SK-N-SH (cell line): ENCODE measurements at regions not wholly inside any gene's neighbourhood (a gene's known extent, or its start where the extent isn't known, plus 50 kb on each side); places are given as distances from the start of the nearest gene placed in this dataset.

Source experiments
- CTCF ChIA-PET: fragments of 300-600, 350-600 bp; formaldehyde crosslinking; extraction: SDS; loops from one replicate; lab custom pipeline; 2021; lab: Yijun Ruan, JAX
- POLR2A ChIA-PET: fragments of 350-600 bp; sonication (Branson Sonifier 250); formaldehyde crosslinking; extraction: SDS; loops from one replicate; lab custom pipeline; 2020; ENCODE audit warnings: antibody characterized with exemption, inconsistent platforms; lab: Yijun Ruan, JAX
- DNase-seq: peaks from one replicate; pipeline ENCODE4 v3.0.0; 2012
- H2AFZ ChIP-seq: fragments of 200-600 bp; sonication (generic); 2 replicates; pipeline ENCODE4 v1.8.1; 2016; ENCODE audit warnings: antibody characterized with exemption, mild to moderate bottlenecking, low read depth
- H3F3A ChIP-seq: fragments of 200-600 bp; sonication (generic); replicated peaks from 2 replicates; pipeline ENCODE3; 2016; ENCODE audit warnings: antibody characterized with exemption, mild to moderate bottlenecking; ENCODE audit not compliant: insufficient read depth
- H3K27ac ChIP-seq, 2 experiments: fragments of 200-500 bp in 1 of 2; fragments of 200-600 bp in 1 of 2; sonication (Bioruptor generic) in 1 of 2; sonication (generic), shearing (Covaris generic) in 1 of 2; 2 replicates each; pipeline versions ENCODE4 v1.5.1 to v1.6.1; 2014 to 2016; ENCODE audit warnings: low read depth in 2 of 2, inconsistent platforms in 1 of 2, low read length in 1 of 2, mild to moderate bottlenecking in 1 of 2, mixed read lengths in 1 of 2
- H3K27me3 ChIP-seq: fragments of 200-600 bp; sonication (generic), shearing (Covaris generic); 2 replicates; pipeline ENCODE4 v1.6.1; 2016; ENCODE audit warnings: mixed run types; ENCODE audit not compliant: insufficient read depth
- H3K36me3 ChIP-seq, 2 experiments: fragments of 200-500 bp in 1 of 2; fragments of 200-600 bp in 1 of 2; sonication (Bioruptor generic) in 1 of 2; sonication (generic) in 1 of 2; replicated peaks in 1 of 2; 2 replicates each; pipeline versions ENCODE3 to v1.5.1; 2014 to 2016; ENCODE audit warnings: low read length in 1 of 2, mild to moderate bottlenecking in 1 of 2; ENCODE audit not compliant: insufficient read depth in 2 of 2, control insufficient read depth in 1 of 2
- H3K4me1 ChIP-seq, 2 experiments: fragments of 200-500 bp in 1 of 2; fragments of 200-600 bp in 1 of 2; sonication (Bioruptor generic) in 1 of 2; sonication (generic), shearing (Covaris generic) in 1 of 2; 2 replicates each; pipeline versions ENCODE4 v1.5.1 to v1.6.1; 2014 to 2016; ENCODE audit warnings: low read depth in 1 of 2, low read length in 1 of 2, mixed run types in 1 of 2; ENCODE audit not compliant: insufficient read depth in 2 of 2, control insufficient read depth in 1 of 2
- H3K4me2 ChIP-seq: fragments of 200-600 bp; sonication (generic), shearing (Covaris generic); 2 replicates; pipeline ENCODE4 v1.6.1; 2017; ENCODE audit warnings: mixed run types
- H3K4me3 ChIP-seq, 2 experiments: fragments of 200-500 bp in 1 of 2; fragments of 200-600 bp in 1 of 2; sonication (Bioruptor generic) in 1 of 2; sonication (generic), shearing (Covaris generic) in 1 of 2; 2 replicates each; pipeline versions ENCODE4 v1.5.1 to v1.8.1; 2014 to 2016; ENCODE audit warnings: low read depth in 2 of 2, inconsistent platforms in 1 of 2, low read length in 1 of 2, mild to moderate bottlenecking in 1 of 2, mixed read lengths in 1 of 2, moderate library complexity in 1 of 2
- H3K79me2 ChIP-seq: fragments of 200-600 bp; sonication (generic); 2 replicates; pipeline ENCODE4 v1.8.1; 2017; ENCODE audit warnings: mild to moderate bottlenecking; ENCODE audit not compliant: insufficient read depth
- H3K9ac ChIP-seq: fragments of 200-600 bp; sonication (generic); 2 replicates; pipeline ENCODE4 v1.6.1; 2017; ENCODE audit warnings: mixed run types
- H3K9me2 ChIP-seq: fragments of 200-600 bp; sonication (generic); 2 replicates; pipeline ENCODE4 v1.6.1; 2017; ENCODE audit warnings: mixed run types
- H3K9me3 ChIP-seq: fragments of 200-600 bp; sonication (generic); 2 replicates; pipeline ENCODE4 v1.6.1; 2017; ENCODE audit warnings: mixed run types, mild to moderate bottlenecking, moderate library complexity
- H4K20me1 ChIP-seq: fragments of 200-600 bp; sonication (generic); 2 replicates; pipeline ENCODE4 v1.6.1; 2017; ENCODE audit warnings: mild to moderate bottlenecking, mixed run types; ENCODE audit not compliant: insufficient read depth
- EP300 ChIP-seq, 2 experiments: IDR thresholded peaks; 2 replicates each; pipeline versions ENCODE4 v1.4.0 to v1.6.1; 2012; ENCODE audit warnings: borderline replicate concordance in 1 of 2, low read depth in 1 of 2, low read length in 1 of 2
- EZH2phosphoT487 ChIP-seq: fragments of 200-600 bp; sonication (generic); IDR thresholded peaks from 2 replicates; pipeline ENCODE4 v1.6.1; 2017; ENCODE audit warnings: low read depth, mixed run types, mild to moderate bottlenecking, antibody characterized with exemption, moderate library complexity, borderline replicate concordance
- FOXJ3 ChIP-seq: sonication (generic); formaldehyde crosslinking; IDR thresholded peaks from 2 replicates; pipeline ENCODE4 v1.5.1; 2020; ENCODE audit warnings: mild to moderate bottlenecking, missing genetic modification reagents
- FOXM1 ChIP-seq: IDR thresholded peaks from 2 replicates; pipeline ENCODE4 v1.4.0; 2012; ENCODE audit warnings: low read depth, mild to moderate bottlenecking
- JUND ChIP-seq: IDR thresholded peaks from 2 replicates; pipeline ENCODE4 v1.4.0; 2012
- MEF2A ChIP-seq: IDR thresholded peaks from 2 replicates; pipeline ENCODE4 v1.4.0; 2012; ENCODE audit warnings: low read depth, borderline replicate concordance
- MXI1 ChIP-seq: IDR thresholded peaks from 2 replicates; pipeline ENCODE4 v1.6.1; 2012; ENCODE audit warnings: mild to moderate bottlenecking, low read depth, low read length, improper control_type of control experiment
- NFIC ChIP-seq: IDR thresholded peaks from 2 replicates; pipeline ENCODE4 v1.4.0; 2012; ENCODE audit warnings: borderline replicate concordance
- RAD21 ChIP-seq: IDR thresholded peaks from 2 replicates; pipeline ENCODE4 v1.6.1; 2012; ENCODE audit warnings: mild to moderate bottlenecking, low read length
- RCOR1 ChIP-seq: fragments of 150-350 bp; IDR thresholded peaks from 2 replicates; pipeline ENCODE4 v1.6.1; 2017; ENCODE audit warnings: antibody characterized with exemption, low read length
- TCF12 ChIP-seq: IDR thresholded peaks from 2 replicates; pipeline ENCODE4 v1.4.0; 2012
- TEAD4 ChIP-seq: IDR thresholded peaks from 2 replicates; pipeline ENCODE4 v1.4.0; 2012; ENCODE audit warnings: mild to moderate bottlenecking, borderline replicate concordance; ENCODE audit not compliant: insufficient read depth
- YY1 ChIP-seq: IDR thresholded peaks from 2 replicates; pipeline ENCODE4 v1.4.0; 2012; ENCODE audit warnings: low read depth, mild to moderate bottlenecking
- WGBS: methylation state at CpG from one replicate; pipeline ENCODE4 v1.1.6; 2017; ENCODE audit warnings: low lambda C conversion rate; 5-methylcytosine and 5-hydroxymethylcytosine counted together
- TF ChIP-seq, protein P1 (sequence below): IDR thresholded peaks from 2 replicates; pipeline ENCODE4 v1.6.1; 2012; ENCODE audit warnings: mild to moderate bottlenecking, low read depth, low read length, moderate library complexity
- TF ChIP-seq, protein P2 (sequence below): fragments of 200-600 bp; sonication (generic); IDR thresholded peaks from 2 replicates; pipeline ENCODE4 v1.6.1; 2017; ENCODE audit warnings: antibody characterized with exemption, mild to moderate bottlenecking, moderate library complexity
- TF ChIP-seq, protein P3 (sequence below): IDR thresholded peaks from 2 replicates; pipeline ENCODE4 v1.4.0; 2012; ENCODE audit warnings: low read depth, borderline replicate concordance
- TF ChIP-seq, protein P4 (sequence below): IDR thresholded peaks from 2 replicates; pipeline ENCODE4 v1.4.0; 2012; ENCODE audit warnings: low read depth

DNA sequence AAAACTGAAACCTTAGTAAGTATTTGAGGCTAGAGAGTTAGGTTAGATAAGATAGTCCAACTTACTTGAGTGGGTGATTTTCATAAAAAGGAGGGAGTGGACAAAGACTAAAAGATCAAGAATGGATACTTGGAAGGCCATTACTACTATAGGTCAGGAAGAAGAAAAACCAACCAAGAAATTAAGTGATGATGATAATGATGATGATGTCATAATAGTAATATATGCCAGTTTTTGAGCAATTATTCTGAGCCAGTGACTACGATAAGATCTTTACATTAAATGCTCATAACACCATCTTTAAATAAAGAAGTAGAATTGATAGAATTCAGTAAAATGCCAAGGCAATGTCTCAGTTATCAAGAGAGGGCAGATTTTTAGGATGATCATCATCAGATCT lies 430.7 kb upstream of the ADAMTS5 start:
- no peaks in the 10 kb centered on the region; a peak in 1 of 4 replicates for H3K4me1 ChIP-seq
- DNase-seq = no peak
- WGBS = 81% methylated on average over 1 of the region's 1 CpG
- H3K4me3 ChIP-seq = no peak overlapping the region
- H3K4me2 ChIP-seq = no peak overlapping the region
- TF ChIP-seq MEF2A (no peak), EP300 (IDR thresholded peaks at IDR 0.05; ENCODE audit: borderline replicate concordance in 1 of 2, low read depth in 1 of 2, low read length in 1 of 2) (no peak), TEAD4 (no peak), YY1 (no peak), FOXM1 (no peak), EZH2phosphoT487 (no peak), JUND (no peak), MXI1 (no peak), RAD21 (no peak)
- TF ChIP-seq, protein P1, sequence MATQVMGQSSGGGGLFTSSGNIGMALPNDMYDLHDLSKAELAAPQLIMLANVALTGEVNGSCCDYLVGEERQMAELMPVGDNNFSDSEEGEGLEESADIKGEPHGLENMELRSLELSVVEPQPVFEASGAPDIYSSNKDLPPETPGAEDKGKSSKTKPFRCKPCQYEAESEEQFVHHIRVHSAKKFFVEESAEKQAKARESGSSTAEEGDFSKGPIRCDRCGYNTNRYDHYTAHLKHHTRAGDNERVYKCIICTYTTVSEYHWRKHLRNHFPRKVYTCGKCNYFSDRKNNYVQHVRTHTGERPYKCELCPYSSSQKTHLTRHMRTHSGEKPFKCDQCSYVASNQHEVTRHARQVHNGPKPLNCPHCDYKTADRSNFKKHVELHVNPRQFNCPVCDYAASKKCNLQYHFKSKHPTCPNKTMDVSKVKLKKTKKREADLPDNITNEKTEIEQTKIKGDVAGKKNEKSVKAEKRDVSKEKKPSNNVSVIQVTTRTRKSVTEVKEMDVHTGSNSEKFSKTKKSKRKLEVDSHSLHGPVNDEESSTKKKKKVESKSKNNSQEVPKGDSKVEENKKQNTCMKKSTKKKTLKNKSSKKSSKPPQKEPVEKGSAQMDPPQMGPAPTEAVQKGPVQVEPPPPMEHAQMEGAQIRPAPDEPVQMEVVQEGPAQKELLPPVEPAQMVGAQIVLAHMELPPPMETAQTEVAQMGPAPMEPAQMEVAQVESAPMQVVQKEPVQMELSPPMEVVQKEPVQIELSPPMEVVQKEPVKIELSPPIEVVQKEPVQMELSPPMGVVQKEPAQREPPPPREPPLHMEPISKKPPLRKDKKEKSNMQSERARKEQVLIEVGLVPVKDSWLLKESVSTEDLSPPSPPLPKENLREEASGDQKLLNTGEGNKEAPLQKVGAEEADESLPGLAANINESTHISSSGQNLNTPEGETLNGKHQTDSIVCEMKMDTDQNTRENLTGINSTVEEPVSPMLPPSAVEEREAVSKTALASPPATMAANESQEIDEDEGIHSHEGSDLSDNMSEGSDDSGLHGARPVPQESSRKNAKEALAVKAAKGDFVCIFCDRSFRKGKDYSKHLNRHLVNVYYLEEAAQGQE = no peak
- TF ChIP-seq, all 33 proteins: peak for 0
- no peaks in the 10 kb centered on the region for H3F3A ChIP-seq
- H2AFZ ChIP-seq = no peak overlapping the region
- H3K9me2 ChIP-seq = no peaks in the 10 kb centered on the region
- H3K27ac ChIP-seq = no peak overlapping the region
- H3K9me3 ChIP-seq = no peaks in the 10 kb centered on the region
- ChIA-PET CTCF (no interaction called here), POLR2A (no interaction called here)
- H3K9ac ChIP-seq = no peak overlapping the region
- no peaks in the 10 kb centered on the region for H3K36me3 ChIP-seq
- H3K27me3 ChIP-seq = no peaks in the 10 kb centered on the region
- H4K20me1 ChIP-seq = no peaks in the 10 kb centered on the region
- H3K79me2 ChIP-seq = no peaks in the 10 kb centered on the region

DNA sequence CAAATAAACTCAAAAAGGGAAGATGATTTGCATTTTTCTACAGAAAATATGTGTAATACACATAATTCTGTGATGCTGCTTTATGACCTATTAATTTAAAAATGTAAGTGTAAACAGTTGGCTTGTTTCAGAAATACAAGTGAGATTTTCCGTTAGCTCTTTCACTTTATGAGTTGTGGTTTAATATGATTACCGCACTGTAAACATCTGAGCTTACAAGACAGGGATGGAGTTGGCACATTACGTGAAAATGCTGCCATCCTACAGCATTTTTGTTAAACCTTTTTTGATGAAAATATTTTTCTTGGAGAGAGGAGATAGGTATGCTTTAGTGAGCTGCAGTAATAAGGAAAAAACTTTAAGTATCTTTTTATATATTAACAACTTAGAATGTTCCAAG lies 426.8 kb upstream of the ADAMTS5 start:
- DNase-seq = no peak
- Histone ChIP-seq H3K4me2 (no peak overlapping the region), H2AFZ (no peak overlapping the region), H3K36me3 (no peaks in the 10 kb centered on the region), H3K4me1 (no peaks in the 10 kb centered on the region; a peak in 1 of 4 replicates), H3K9me3 (no peaks in the 10 kb centered on the region), H4K20me1 (no peaks in the 10 kb centered on the region), H3K9ac (no peak overlapping the region), H3K4me3 (no peak overlapping the region), H3K9me2 (no peaks in the 10 kb centered on the region), H3K79me2 (no peaks in the 10 kb centered on the region), H3F3A (no peaks in the 10 kb centered on the region), H3K27ac (no peak overlapping the region), H3K27me3 (no peaks in the 10 kb centered on the region)
- TF ChIP-seq, protein P2, sequence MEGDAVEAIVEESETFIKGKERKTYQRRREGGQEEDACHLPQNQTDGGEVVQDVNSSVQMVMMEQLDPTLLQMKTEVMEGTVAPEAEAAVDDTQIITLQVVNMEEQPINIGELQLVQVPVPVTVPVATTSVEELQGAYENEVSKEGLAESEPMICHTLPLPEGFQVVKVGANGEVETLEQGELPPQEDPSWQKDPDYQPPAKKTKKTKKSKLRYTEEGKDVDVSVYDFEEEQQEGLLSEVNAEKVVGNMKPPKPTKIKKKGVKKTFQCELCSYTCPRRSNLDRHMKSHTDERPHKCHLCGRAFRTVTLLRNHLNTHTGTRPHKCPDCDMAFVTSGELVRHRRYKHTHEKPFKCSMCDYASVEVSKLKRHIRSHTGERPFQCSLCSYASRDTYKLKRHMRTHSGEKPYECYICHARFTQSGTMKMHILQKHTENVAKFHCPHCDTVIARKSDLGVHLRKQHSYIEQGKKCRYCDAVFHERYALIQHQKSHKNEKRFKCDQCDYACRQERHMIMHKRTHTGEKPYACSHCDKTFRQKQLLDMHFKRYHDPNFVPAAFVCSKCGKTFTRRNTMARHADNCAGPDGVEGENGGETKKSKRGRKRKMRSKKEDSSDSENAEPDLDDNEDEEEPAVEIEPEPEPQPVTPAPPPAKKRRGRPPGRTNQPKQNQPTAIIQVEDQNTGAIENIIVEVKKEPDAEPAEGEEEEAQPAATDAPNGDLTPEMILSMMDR = no peak
- TF ChIP-seq NFIC = no peak
- no peak for TF ChIP-seq RCOR1
- TF ChIP-seq, protein P3, sequence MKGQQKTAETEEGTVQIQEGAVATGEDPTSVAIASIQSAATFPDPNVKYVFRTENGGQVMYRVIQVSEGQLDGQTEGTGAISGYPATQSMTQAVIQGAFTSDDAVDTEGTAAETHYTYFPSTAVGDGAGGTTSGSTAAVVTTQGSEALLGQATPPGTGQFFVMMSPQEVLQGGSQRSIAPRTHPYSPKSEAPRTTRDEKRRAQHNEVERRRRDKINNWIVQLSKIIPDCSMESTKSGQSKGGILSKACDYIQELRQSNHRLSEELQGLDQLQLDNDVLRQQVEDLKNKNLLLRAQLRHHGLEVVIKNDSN = no peak
- no peak for TF ChIP-seq JUND
- no peak for TF ChIP-seq FOXJ3 (CRISPR knock-in tag)
- TF ChIP-seq, protein P4, sequence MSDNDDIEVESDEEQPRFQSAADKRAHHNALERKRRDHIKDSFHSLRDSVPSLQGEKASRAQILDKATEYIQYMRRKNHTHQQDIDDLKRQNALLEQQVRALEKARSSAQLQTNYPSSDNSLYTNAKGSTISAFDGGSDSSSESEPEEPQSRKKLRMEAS = no peak
- TF ChIP-seq RAD21 = no peak
- TF ChIP-seq TCF12 = no peak
- no peak for TF ChIP-seq FOXM1
- TF ChIP-seq YY1 = no peak
- CTCF ChIA-PET = no interaction called here
- POLR2A ChIA-PET = no interaction called here
- WGBS = 83% methylated on average over 3 of the region's 3 CpGs
